DND-41 (cell line): ENCODE measurements at regions not wholly inside any gene's neighbourhood (a gene's known extent, or its start where the extent isn't known, plus 50 kb on each side); places are given as distances from the start of the nearest gene placed in this dataset.
A peak's percentile ranks its signal among the peaks of the same experiment; 100 is the strongest.

Source experiments
- ATAC-seq: fragments of 200-7000 bp; cut with Tn5 transposase; 3 replicates; pipeline ENCODE4 v1.9.1; 2021; ENCODE audit warnings: low read depth; ENCODE audit not compliant: insufficient read depth
- DNase-seq: peaks from one replicate; pipeline ENCODE4 v3.0.0-alpha.2; 2020
- H2AFZ ChIP-seq: 2 replicates; pipeline ENCODE4 v1.6.0; 2012; ENCODE audit warnings: low read depth, low read length
- H3K27ac ChIP-seq: 2 replicates; pipeline ENCODE4 v1.5.1; 2012; ENCODE audit warnings: low read length, inconsistent platforms
- H3K27me3 ChIP-seq: fragments of 200-600 bp; sonication (generic); 2 replicates; pipeline ENCODE4 v1.6.0; 2012; ENCODE audit warnings: low read length, mild to moderate bottlenecking, inconsistent platforms; ENCODE audit not compliant: insufficient read depth, poor library complexity
- H3K36me3 ChIP-seq: 2 replicates; pipeline ENCODE4 v1.5.1; 2012; ENCODE audit warnings: low read length, inconsistent platforms; ENCODE audit not compliant: insufficient read depth
- H3K4me1 ChIP-seq: 2 replicates; pipeline ENCODE4 v1.5.1; 2012; ENCODE audit warnings: mild to moderate bottlenecking, low read length; ENCODE audit not compliant: insufficient read depth
- H3K4me2 ChIP-seq: 2 replicates; pipeline ENCODE4 v1.6.0; 2012; ENCODE audit warnings: mild to moderate bottlenecking, moderate library complexity, low read length, inconsistent platforms; ENCODE audit not compliant: insufficient read depth
- H3K4me3 ChIP-seq, 2 experiments: fragments of 200-600 bp in 1 of 2; shearing (Covaris generic) in 1 of 2; 2 replicates each; pipeline ENCODE4 v1.5.1; 2012 to 2016; ENCODE audit warnings: inconsistent platforms in 2 of 2, low read length in 2 of 2, mild to moderate bottlenecking in 2 of 2, low read depth in 1 of 2, moderate library complexity in 1 of 2
- H3K79me2 ChIP-seq: 2 replicates; pipeline ENCODE4 v1.6.0; 2012; ENCODE audit warnings: low read length, inconsistent platforms; ENCODE audit not compliant: insufficient read depth
- H3K9ac ChIP-seq: 2 replicates; pipeline ENCODE4 v1.6.0; 2012; ENCODE audit warnings: low read depth, mild to moderate bottlenecking, inconsistent platforms, low read length, moderate library complexity
- H3K9me3 ChIP-seq: 2 replicates; pipeline ENCODE4 v1.5.1; 2012; ENCODE audit warnings: low read length, moderate library complexity, mild to moderate bottlenecking, inconsistent platforms; ENCODE audit not compliant: insufficient read depth, severe bottlenecking
- H4K20me1 ChIP-seq: 2 replicates; pipeline ENCODE4 v1.6.0; 2012; ENCODE audit warnings: low read length; ENCODE audit not compliant: insufficient read depth
- EZH2 ChIP-seq: IDR thresholded peaks from 3 replicates; pipeline ENCODE4 v1.6.1; 2012; ENCODE audit warnings: borderline replicate concordance, low read depth, mild to moderate bottlenecking, moderate library complexity, low read length, inconsistent platforms; ENCODE audit not compliant: severe bottlenecking
- TF ChIP-seq, protein P1 (sequence below): IDR thresholded peaks from 2 replicates; pipeline ENCODE4 v1.5.1; 2012; ENCODE audit warnings: borderline replicate concordance, low read length, moderate library complexity, mild to moderate bottlenecking; ENCODE audit not compliant: poor library complexity, severe bottlenecking; ENCODE audit errors: extremely low read depth

DNA sequence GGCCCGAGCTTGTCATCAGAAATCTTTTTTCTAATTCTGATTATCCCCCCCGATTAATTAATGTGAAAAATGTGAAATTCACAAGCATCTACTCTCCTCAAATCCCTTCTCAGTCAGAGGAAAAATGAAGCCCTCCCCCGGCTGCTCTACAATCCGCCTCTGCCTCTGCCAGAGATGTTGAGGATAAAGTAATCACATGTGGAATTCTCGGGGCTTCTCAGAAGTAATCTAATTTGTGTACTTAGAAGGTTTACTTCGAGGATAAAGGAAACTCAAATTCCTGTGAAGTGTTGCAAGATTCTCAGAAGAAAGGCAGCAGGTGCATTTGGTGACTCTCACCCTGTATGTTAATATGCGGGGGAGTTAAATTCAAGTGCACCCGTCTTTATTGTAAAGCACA lies 726.1 kb upstream of the ADAMTS16 start:
- Histone ChIP-seq H3K27ac (peak overlapping the region; percentile 97), H3K9ac (peak overlapping the region; percentile 64), H3K4me3 (peak overlapping the region in 1 of 2 experiments; percentile 50; a peak in 2 of 4 replicates), H3K79me2 (peaks cover 29% of the 10 kb centered on the region), H3K4me2 (peak overlapping the region; percentile 58), H4K20me1 (no peaks in the 10 kb centered on the region), H3K9me3 (no peaks in the 10 kb centered on the region), H3K4me1 (peaks cover 97% of the 10 kb centered on the region), H2AFZ (no peak overlapping the region), H3K36me3 (no peaks in the 10 kb centered on the region), H3K27me3 (no peaks in the 10 kb centered on the region)
- DNase-seq (peak; percentile 83), ATAC-seq (peak; percentile 79)
- TF ChIP-seq EZH2 = no peak
- TF ChIP-seq, protein P1, sequence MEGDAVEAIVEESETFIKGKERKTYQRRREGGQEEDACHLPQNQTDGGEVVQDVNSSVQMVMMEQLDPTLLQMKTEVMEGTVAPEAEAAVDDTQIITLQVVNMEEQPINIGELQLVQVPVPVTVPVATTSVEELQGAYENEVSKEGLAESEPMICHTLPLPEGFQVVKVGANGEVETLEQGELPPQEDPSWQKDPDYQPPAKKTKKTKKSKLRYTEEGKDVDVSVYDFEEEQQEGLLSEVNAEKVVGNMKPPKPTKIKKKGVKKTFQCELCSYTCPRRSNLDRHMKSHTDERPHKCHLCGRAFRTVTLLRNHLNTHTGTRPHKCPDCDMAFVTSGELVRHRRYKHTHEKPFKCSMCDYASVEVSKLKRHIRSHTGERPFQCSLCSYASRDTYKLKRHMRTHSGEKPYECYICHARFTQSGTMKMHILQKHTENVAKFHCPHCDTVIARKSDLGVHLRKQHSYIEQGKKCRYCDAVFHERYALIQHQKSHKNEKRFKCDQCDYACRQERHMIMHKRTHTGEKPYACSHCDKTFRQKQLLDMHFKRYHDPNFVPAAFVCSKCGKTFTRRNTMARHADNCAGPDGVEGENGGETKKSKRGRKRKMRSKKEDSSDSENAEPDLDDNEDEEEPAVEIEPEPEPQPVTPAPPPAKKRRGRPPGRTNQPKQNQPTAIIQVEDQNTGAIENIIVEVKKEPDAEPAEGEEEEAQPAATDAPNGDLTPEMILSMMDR = no peak

- TF ChIP-seq, protein P1 = no peak
- no peak for TF ChIP-seq EZH2
- no peaks in the 10 kb centered on the region for H3K9me3 ChIP-seq
- no peak overlapping the region for H2AFZ ChIP-seq
- H4K20me1 ChIP-seq = no peaks in the 10 kb centered on the region
- DNase-seq = no peak
- ATAC-seq = no peak
- H3K9ac ChIP-seq = peak overlapping the region; percentile 64
- peaks cover 70% of the 10 kb centered on the region for H3K4me1 ChIP-seq
- peak overlapping the region; percentile 60 for H3K27ac ChIP-seq
- no peaks in the 10 kb centered on the region for H3K27me3 ChIP-seq
- peak overlapping the region; percentile 47 for H3K4me2 ChIP-seq
- H3K4me3 ChIP-seq = peak overlapping the region in 1 of 2 experiments; percentile 33; a peak in 2 of 4 replicates
- peaks cover 38% of the 10 kb centered on the region for H3K79me2 ChIP-seq
- H3K36me3 ChIP-seq = peaks cover 7% of the 10 kb centered on the region
These were observed 722.0 kb upstream of the ADAMTS16 start for GRCh38 chr5:4418084-4418483.

DNA sequence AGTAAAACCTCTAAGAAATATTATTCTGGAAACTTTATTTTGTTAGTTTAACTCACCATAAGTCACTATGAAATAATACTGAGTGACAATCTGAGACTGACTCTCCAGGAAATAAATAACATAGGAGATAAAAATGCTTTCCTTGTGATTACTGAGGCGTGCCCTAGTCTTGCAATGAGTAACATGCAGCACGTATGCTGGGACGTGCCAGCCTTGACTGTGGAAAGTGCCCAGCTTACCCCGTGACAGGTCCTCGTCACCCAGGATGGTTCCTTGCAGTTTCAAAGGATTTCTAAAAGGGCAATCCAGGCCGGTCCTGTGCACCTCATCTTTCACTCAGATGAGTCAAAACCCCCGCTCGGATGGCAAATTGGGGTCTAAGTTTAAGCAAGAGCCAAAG lies 720.8 kb upstream of the ADAMTS16 start:
- H3K4me3 ChIP-seq = no peak overlapping the region
- no peaks in the 10 kb centered on the region for H3K9me3 ChIP-seq
- H3K27ac ChIP-seq = peak overlapping the region; percentile 38; the same call in 1 of the 2 replicates
- no peak for TF ChIP-seq EZH2
- TF ChIP-seq, protein P1 = no peak
- no peaks in the 10 kb centered on the region for H3K27me3 ChIP-seq
- H2AFZ ChIP-seq = no peak overlapping the region
- H3K4me2 ChIP-seq = no peak overlapping the region
- H3K36me3 ChIP-seq = peaks cover 7% of the 10 kb centered on the region
- ATAC-seq (no peak), DNase-seq (no peak)
- H3K9ac ChIP-seq = no peak overlapping the region
- no peaks in the 10 kb centered on the region for H4K20me1 ChIP-seq
- H3K79me2 ChIP-seq = peaks cover 38% of the 10 kb centered on the region
- H3K4me1 ChIP-seq = peaks cover 59% of the 10 kb centered on the region

- no peak for DNase-seq
- Histone ChIP-seq H3K27ac (peak overlapping the region; percentile 2), H3K4me3 (peak overlapping the region in 1 of 2 experiments; percentile 1; a peak in 1 of 4 replicates)
These were observed 720.0 kb upstream of the ADAMTS16 start for GRCh38 chr5:4420177-4420576.

More at GRCh38 chr5:4420177-4420576, 720.0 kb upstream of the ADAMTS16 start:
- Histone ChIP-seq H3K9me3 (no peaks in the 10 kb centered on the region), H2AFZ (no peak overlapping the region), H4K20me1 (no peaks in the 10 kb centered on the region), H3K4me1 (peaks cover 50% of the 10 kb centered on the region), H3K4me2 (peak overlapping the region; percentile 5), H3K36me3 (peaks cover 7% of the 10 kb centered on the region), H3K79me2 (peaks cover 32% of the 10 kb centered on the region), H3K9ac (no peak overlapping the region), H3K27me3 (no peaks in the 10 kb centered on the region)
- no peak for ATAC-seq
- TF ChIP-seq, protein P1 = no peak
- no peak for TF ChIP-seq EZH2
